Prostate gland (tissue), 2 donors: ENCODE measurements at regions not wholly inside any gene's neighbourhood (a gene's known extent, or its start where the extent isn't known, plus 50 kb on each side); places are given as distances from the start of the nearest gene placed in this dataset.

ENCODE experiments used
- DNase-seq: peaks from one replicate; pipeline ENCODE4 v3.0.0-alpha.2; 2019; ENCODE audit warnings: low spot score
- H3K27ac ChIP-seq, 2 donors: fragments of 200-600 bp; sonication (generic); 2 replicates each; pipeline ENCODE4 v1.5.1; 2017 to 2019
- H3K27me3 ChIP-seq: fragments of 200-600 bp; sonication (generic); replicated peaks from 2 replicates; pipeline ENCODE4 v1.5.1; 2019; ENCODE audit not compliant: insufficient read depth
- H3K36me3 ChIP-seq, 2 donors: fragments of 200-600 bp; sonication (generic); 1 replicate in 1 of 2; 2 replicates in 1 of 2; pipeline versions ENCODE4 v1.5.1 to v1.8.1; 2017 to 2019
- H3K4me1 ChIP-seq: fragments of 200-600 bp; sonication (generic); replicated peaks from 2 replicates; pipeline ENCODE4 v1.5.1; 2019
- H3K4me3 ChIP-seq, 2 donors: fragments of 200-600 bp; sonication (generic); 2 replicates each; pipeline ENCODE4 v1.5.1; 2017 to 2019
- H3K9me3 ChIP-seq: fragments of 200-600 bp; sonication (generic); 2 replicates; pipeline ENCODE4 v1.5.1; 2017
- POLR2A ChIP-seq: fragments of 450-650 bp; IDR thresholded peaks from one replicate; pipeline ENCODE4 v1.6.1; 2016; ENCODE audit warnings: antibody characterized with exemption, mild to moderate bottlenecking
- POLR2AphosphoS5 ChIP-seq: sonication (generic); formaldehyde crosslinking; IDR thresholded peaks from one replicate; pipeline ENCODE4 v1.6.1; 2017; ENCODE audit warnings: antibody characterized with exemption
- WGBS: methylation state at CpG from one replicate; pipeline ENCODE4 v1.1.5; 2018; 5-methylcytosine and 5-hydroxymethylcytosine counted together
- intact Hi-C: fragments of 100-400 bp; cut with DNase I; formaldehyde crosslinking; loops from one replicate; pipeline ENCODE4 v1.14.2; 2022
- TF ChIP-seq, protein P1 (sequence below), 4 experiments: fragments of 200-600 bp in 2 of 4; fragments of 450-650 bp in 2 of 4; sonication (generic) in 2 of 4; IDR thresholded peaks; 1 replicate in 3 of 4; 2 replicates in 1 of 4; pipeline ENCODE4 v1.5.1; 2016 to 2019; ENCODE audit warnings: antibody characterized with exemption in 4 of 4, mild to moderate bottlenecking in 2 of 4, moderate library complexity in 2 of 4

DNA sequence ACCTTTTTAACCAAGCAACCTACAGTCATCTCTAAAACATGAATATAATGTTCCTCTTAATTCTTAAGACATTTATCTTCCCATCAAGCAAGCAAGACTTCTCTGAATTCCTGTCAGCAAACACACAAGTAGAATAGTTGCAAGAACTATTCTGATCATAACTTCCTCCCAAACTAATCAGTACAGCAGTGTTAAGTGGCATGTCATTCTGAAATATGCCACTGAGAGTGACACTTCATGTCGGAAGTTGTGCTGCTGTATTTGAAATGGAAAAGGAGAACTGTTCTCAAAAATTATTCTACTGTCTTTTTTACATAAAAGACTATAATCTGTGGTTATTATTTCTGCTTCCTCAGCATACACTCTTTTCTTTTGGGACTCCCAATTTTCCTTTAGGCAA is 546.6 kb downstream of the PCDH18 start:
- no peaks in the 10 kb centered on the region for H3K27me3 ChIP-seq
- intact Hi-C loops: no loop called here
- DNase-seq: no peak
- TF ChIP-seq, protein P1, sequence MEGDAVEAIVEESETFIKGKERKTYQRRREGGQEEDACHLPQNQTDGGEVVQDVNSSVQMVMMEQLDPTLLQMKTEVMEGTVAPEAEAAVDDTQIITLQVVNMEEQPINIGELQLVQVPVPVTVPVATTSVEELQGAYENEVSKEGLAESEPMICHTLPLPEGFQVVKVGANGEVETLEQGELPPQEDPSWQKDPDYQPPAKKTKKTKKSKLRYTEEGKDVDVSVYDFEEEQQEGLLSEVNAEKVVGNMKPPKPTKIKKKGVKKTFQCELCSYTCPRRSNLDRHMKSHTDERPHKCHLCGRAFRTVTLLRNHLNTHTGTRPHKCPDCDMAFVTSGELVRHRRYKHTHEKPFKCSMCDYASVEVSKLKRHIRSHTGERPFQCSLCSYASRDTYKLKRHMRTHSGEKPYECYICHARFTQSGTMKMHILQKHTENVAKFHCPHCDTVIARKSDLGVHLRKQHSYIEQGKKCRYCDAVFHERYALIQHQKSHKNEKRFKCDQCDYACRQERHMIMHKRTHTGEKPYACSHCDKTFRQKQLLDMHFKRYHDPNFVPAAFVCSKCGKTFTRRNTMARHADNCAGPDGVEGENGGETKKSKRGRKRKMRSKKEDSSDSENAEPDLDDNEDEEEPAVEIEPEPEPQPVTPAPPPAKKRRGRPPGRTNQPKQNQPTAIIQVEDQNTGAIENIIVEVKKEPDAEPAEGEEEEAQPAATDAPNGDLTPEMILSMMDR (IDR thresholded peaks at IDR 0.05): no peak
- TF ChIP-seq POLR2A: no peak
- no peak for TF ChIP-seq POLR2AphosphoS5
- no peaks in the 10 kb centered on the region for H3K36me3 ChIP-seq
- H3K27ac ChIP-seq: no peak overlapping the region
- 78% methylated on average over 1 of the region's 1 CpG for WGBS
- H3K4me3 ChIP-seq: no peak overlapping the region
- H3K4me1 ChIP-seq: no peaks in the 10 kb centered on the region
- H3K9me3 ChIP-seq: no peaks in the 10 kb centered on the region

DNA sequence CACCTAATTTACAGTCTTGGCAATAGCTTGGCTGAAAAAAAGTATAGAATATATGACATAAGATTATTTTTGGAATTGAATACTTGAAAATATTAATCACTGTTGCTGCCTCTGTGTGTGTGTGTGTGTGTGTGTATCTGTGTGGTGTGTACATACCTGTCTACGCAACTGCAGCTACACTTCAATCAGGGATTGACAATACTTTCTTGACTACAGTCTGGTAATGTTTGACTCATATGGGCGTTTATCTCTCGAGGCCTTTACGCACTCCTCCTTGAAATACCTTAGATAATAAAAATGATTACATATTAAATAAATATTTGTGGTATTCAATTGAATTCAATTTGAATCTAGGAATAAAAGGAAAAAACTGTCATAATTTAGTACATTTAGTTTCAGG is 565.2 kb downstream of the PCDH18 start:
- Histone ChIP-seq H3K27ac (no peak overlapping the region), H3K27me3 (no peaks in the 10 kb centered on the region), H3K4me3 (no peak overlapping the region), H3K9me3 (no peaks in the 10 kb centered on the region), H3K36me3 (no peaks in the 10 kb centered on the region), H3K4me1 (no peaks in the 10 kb centered on the region)
- WGBS: 86% methylated on average over 4 of the region's 4 CpGs
- intact Hi-C loops: no loop called here
- TF ChIP-seq POLR2A (no peak), POLR2AphosphoS5 (no peak)
- TF ChIP-seq, protein P1 (IDR thresholded peaks at IDR 0.05): no peak
- no peak for DNase-seq

GRCh38 chr4:136965478-136965877 is 566.8 kb downstream of the PCDH18 start:
- Histone ChIP-seq H3K27me3 (no peaks in the 10 kb centered on the region), H3K27ac (no peak overlapping the region), H3K4me1 (no peaks in the 10 kb centered on the region), H3K4me3 (no peak overlapping the region), H3K9me3 (no peaks in the 10 kb centered on the region), H3K36me3 (no peaks in the 10 kb centered on the region)
- no peak for DNase-seq
- intact Hi-C loops: no loop called here
- WGBS: 51% methylated on average over 3 of the region's 3 CpGs
- no peak for TF ChIP-seq POLR2A
- TF ChIP-seq, protein P1 (IDR thresholded peaks at IDR 0.05): no peak
- TF ChIP-seq POLR2AphosphoS5: no peak

GRCh38 chr4:136962868-136963267 is 569.4 kb downstream of the PCDH18 start:
- DNase-seq: no peak
- TF ChIP-seq POLR2AphosphoS5 (no peak), POLR2A (no peak)
- TF ChIP-seq, protein P1 (IDR thresholded peaks at IDR 0.05): no peak

GRCh38 chr4:136946307-136946907 is 585.9 kb downstream of the PCDH18 start:
- TF ChIP-seq POLR2A: no peak
- no peak for TF ChIP-seq POLR2AphosphoS5
- TF ChIP-seq, protein P1 (IDR thresholded peaks at IDR 0.05): no peak
- DNase-seq: no peak
- Histone ChIP-seq H3K27me3 (no peaks in the 10 kb centered on the region), H3K4me3 (no peak overlapping the region), H3K27ac (no peak overlapping the region), H3K36me3 (no peaks in the 10 kb centered on the region), H3K4me1 (no peaks in the 10 kb centered on the region), H3K9me3 (no peaks in the 10 kb centered on the region)
- intact Hi-C loops: no loop called here
- 96% methylated on average over 9 of the region's 9 CpGs for WGBS

More at GRCh38 chr4:136962868-136963267, 569.4 kb downstream of the PCDH18 start:
- Histone ChIP-seq H3K4me3 (no peak overlapping the region), H3K27ac (no peak overlapping the region), H3K9me3 (no peaks in the 10 kb centered on the region), H3K36me3 (no peaks in the 10 kb centered on the region), H3K27me3 (no peaks in the 10 kb centered on the region), H3K4me1 (no peaks in the 10 kb centered on the region)
- intact Hi-C loops: no loop called here
- 88% methylated on average over 2 of the region's 2 CpGs for WGBS
